ENCODE measurements at regions not wholly inside any gene's neighbourhood (a gene's known extent, or its start where the extent isn't known, plus 50 kb on each side); places are given as distances from the start of the nearest gene placed in this dataset.

GRCh38 chr5:98415663-98416062 is 357.8 kb upstream of the RGMB start:
- H3K27ac ChIP-seq (replicated peaks), result no peak overlapping the region
- TF ChIP-seq CTCF (IDR thresholded peaks at IDR 0.05; ENCODE audit: borderline replicate concordance), result no peak
- intact Hi-C loops (cut with micrococcal nuclease), result no loop called here

GRCh38 chr5:98416541-98416940 is 356.9 kb upstream of the RGMB start:
- no peak for DNase-seq
- Histone ChIP-seq H3K27me3 (ENCODE audit: low read depth) (no peaks in the 10 kb centered on the region), H3K4me1 (no peaks in the 10 kb centered on the region), H3K9me3 (replicated peaks) (no peaks in the 10 kb centered on the region), H3K4me3 (no peak overlapping the region), H3K27ac (replicated peaks) (no peak overlapping the region), H3K36me3 (no peaks in the 10 kb centered on the region)
- TF ChIP-seq CTCF (IDR thresholded peaks at IDR 0.05; ENCODE audit: borderline replicate concordance), result no peak
- intact Hi-C loops (cut with micrococcal nuclease), result no loop called here

More at GRCh38 chr5:98415663-98416062, 357.8 kb upstream of the RGMB start:
- Histone ChIP-seq H3K4me1 (no peaks in the 10 kb centered on the region), H3K27me3 (ENCODE audit: low read depth) (no peaks in the 10 kb centered on the region), H3K9me3 (replicated peaks) (no peaks in the 10 kb centered on the region), H3K36me3 (no peaks in the 10 kb centered on the region), H3K4me3 (no peak overlapping the region)
- no peak for DNase-seq

- Histone ChIP-seq H3K4me3 (no peak overlapping the region), H3K27me3 (ENCODE audit: low read depth) (no peaks in the 10 kb centered on the region), H3K4me1 (no peaks in the 10 kb centered on the region), H3K36me3 (no peaks in the 10 kb centered on the region), H3K27ac (replicated peaks) (no peak overlapping the region), H3K9me3 (replicated peaks) (no peaks in the 10 kb centered on the region)
- intact Hi-C loops (cut with micrococcal nuclease), result no loop called here
- no peak for DNase-seq
- TF ChIP-seq CTCF (IDR thresholded peaks at IDR 0.05; ENCODE audit: borderline replicate concordance), result no peak
These were observed 353.6 kb upstream of the RGMB start for GRCh38 chr5:98419825-98420224.

GRCh38 chr5:98424681-98425450 is 348.6 kb upstream of the RGMB start:
- no peak for DNase-seq
- H3K27ac ChIP-seq (replicated peaks), result no peak overlapping the region
- intact Hi-C loops (cut with micrococcal nuclease), result no loop called here

GRCh38 chr5:98425640-98426039 is 347.8 kb upstream of the RGMB start:
- Histone ChIP-seq H3K9me3 (replicated peaks) (no peaks in the 10 kb centered on the region), H3K4me3 (no peak overlapping the region), H3K36me3 (no peaks in the 10 kb centered on the region), H3K4me1 (peaks cover 7% of the 10 kb centered on the region), H3K27ac (replicated peaks) (no peak overlapping the region), H3K27me3 (ENCODE audit: low read depth) (no peaks in the 10 kb centered on the region)
- DNase-seq, result no peak
- intact Hi-C loops (cut with micrococcal nuclease), result no loop called here
- TF ChIP-seq CTCF (IDR thresholded peaks at IDR 0.05; ENCODE audit: borderline replicate concordance), result no peak

More at GRCh38 chr5:98424681-98425450, 348.6 kb upstream of the RGMB start:
- no peak overlapping the region for H3K4me3 ChIP-seq
- H3K9me3 ChIP-seq (replicated peaks), result no peaks in the 10 kb centered on the region
- peaks cover 7% of the 10 kb centered on the region for H3K4me1 ChIP-seq
- no peaks in the 10 kb centered on the region for H3K27me3 ChIP-seq (ENCODE audit: low read depth)
- no peak for TF ChIP-seq CTCF (IDR thresholded peaks at IDR 0.05; ENCODE audit: borderline replicate concordance)
- H3K36me3 ChIP-seq, result no peaks in the 10 kb centered on the region
